Body of pancreas (tissue), 4 donors: ENCODE measurements at regions not wholly inside any gene's neighbourhood (a gene's known extent, or its start where the extent isn't known, plus 50 kb on each side); places are given as distances from the start of the nearest gene placed in this dataset.

Source experiments
- CTCF ChIP-seq, 7 experiments: fragments of 450-650 bp in 4 of 7; fragments of 200-600 bp in 3 of 7; sonication (generic) in 3 of 7; IDR thresholded peaks; one replicate each; pipeline ENCODE4 v1.5.1; 2016 to 2019; ENCODE audit warnings: antibody characterized with exemption in 7 of 7
- POLR2A ChIP-seq, 3 donors: fragments of 450-650 bp; IDR thresholded peaks; one replicate each; pipeline ENCODE4 v1.6.1; 2016; ENCODE audit warnings: antibody characterized with exemption in 3 of 3, mild to moderate bottlenecking in 2 of 3

DNA sequence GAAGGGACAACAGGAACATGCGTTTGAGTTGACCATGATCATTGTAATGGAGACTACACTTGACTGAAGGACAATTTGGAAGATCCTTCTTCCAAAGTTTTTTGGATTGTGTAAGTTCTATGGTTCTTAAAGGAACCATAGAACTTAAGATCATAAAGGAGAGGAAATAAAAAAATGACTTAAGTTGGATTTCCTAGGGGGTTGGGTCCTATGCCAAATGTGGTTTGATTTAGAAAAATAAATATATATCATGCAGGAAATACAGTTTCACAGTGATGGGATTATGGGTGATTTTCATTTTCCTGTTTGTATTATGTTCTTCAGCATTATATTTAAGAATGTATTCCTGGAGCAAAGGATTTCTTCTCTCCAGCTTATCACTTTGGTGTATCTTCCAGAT, 305.5 kb upstream of the DPH6 start:
- TF ChIP-seq CTCF (IDR thresholded peaks at IDR 0.05): no peak
- TF ChIP-seq POLR2A (IDR thresholded peaks at IDR 0.05): no peak
